Pons (tissue), 1 donor: ENCODE measurements at regions not wholly inside any gene's neighbourhood (a gene's known extent, or its start where the extent isn't known, plus 50 kb on each side); places are given as distances from the start of the nearest gene placed in this dataset.

ENCODE experiments used
- DNase-seq: peaks from one replicate; pipeline ENCODE4 v3.0.0-alpha.2; 2016; ENCODE audit warnings: low spot score

DNA sequence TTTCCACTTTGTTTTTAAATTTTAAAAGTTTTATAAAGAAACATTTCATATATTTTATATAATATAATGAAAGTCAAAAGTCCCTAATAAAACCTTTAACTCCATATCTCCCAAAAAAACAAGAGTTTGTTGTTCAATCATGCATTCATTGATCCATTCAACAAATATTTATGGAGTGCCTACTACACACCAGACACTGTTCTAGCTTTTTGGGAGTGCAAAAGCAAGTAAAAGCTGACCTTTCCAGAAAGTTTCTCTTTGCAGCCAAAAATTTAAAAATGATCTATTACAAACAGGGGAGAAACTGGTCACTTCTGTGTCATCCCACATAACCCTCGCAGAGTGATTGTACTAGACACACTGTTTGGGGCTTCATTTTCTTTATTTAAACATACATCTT, 740.0 kb upstream of the TBX3 start:
- no peak for DNase-seq

DNA sequence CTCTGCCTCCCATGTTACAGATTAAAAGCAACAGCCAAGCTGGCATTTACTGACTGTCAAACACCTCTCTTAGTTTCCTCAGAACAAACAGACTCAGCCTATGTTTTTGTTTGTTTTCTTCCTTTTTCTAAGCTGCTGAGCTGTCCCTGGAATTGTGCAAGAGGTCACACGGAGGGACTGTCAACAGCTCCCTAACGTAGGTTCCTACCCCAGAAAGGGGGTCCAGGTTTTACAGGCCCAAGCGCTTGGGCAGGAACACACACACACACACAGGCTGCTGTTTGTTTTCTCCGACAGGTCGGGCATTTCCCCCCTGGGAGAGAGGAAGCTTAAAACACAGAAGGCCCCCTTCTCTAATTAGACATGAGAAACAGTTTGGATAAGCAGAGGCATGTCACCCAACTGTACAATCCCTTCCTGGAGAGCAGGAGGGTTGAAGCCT, 739.6 kb upstream of the TBX3 start:
- no peak for DNase-seq

DNA sequence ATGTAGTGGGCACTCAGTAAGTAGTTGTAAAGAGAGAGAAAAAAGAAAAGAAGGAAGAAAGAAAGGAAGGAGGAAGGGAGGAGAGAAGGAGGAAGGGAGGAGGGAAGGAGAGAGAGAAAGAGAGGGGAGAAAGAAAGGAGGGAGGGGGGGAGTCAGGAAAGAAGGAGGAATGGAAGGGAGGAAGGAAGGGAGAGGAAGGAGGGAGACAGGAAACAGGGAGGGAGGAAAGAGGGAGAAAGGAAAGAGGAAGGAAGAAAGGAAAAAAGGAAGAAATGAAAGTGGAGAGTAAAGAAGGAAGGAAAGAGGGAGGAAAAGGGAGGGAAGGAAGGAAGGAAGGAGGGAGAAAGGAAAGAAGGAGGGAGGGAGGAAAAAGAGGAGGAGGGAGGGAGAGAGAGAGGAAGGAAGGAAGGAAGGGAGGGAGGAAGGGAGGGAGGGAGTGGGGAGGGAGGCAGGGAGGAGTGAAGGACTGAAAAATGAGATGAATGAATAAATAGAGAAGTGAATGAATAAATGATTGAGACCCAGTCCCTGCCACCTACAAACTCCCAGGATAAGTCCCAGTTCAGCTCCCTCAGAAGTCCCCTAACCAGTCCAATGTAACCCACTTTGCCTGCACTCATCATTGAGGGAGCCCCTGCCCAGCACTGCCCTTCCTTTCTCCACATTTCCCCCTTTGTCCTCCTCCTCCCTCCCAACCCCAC, 739.0 kb upstream of the TBX3 start:
- no peak for DNase-seq

DNA sequence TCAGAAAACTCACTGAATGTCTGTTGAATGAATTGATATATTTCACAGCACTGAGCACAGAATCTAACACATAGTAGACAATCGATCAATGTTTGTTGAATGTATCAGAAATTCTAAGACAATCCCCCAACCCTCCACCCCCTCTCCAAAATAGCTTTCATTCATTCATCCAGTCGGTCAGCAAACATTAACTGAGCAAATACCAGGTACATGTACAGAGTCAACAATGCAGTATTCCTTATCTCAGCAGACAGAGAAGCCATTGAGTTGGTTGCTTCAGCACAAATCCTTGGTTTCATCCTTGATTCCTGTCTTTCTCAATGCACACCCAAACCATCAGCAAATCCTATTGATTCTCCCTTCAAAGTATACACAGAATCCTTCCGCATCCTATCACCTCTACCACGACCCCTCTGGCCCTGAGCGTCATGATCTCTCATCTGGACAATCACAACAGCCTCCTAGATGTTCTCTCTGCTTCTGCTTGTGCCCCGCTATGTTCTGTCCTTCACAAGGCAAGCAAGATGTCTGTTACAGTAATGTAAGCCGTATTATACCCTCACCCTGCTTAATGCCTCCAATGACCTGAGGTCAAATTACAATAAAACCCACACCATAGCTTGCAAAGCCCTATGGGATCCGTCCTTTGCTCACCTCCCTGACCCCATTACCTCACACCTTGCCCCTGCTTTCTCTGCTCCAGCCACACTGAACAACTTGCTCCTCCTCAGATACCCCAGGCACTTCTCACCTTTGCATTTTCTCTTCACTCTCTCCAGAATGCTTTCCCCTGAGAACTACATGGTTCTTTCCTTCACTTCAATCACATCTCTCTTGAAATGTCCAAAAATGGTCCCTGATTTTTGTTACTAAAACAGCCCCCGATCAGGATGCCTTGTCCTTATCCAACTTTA, 738.1 kb upstream of the TBX3 start:
- DNase-seq = no peak

DNA sequence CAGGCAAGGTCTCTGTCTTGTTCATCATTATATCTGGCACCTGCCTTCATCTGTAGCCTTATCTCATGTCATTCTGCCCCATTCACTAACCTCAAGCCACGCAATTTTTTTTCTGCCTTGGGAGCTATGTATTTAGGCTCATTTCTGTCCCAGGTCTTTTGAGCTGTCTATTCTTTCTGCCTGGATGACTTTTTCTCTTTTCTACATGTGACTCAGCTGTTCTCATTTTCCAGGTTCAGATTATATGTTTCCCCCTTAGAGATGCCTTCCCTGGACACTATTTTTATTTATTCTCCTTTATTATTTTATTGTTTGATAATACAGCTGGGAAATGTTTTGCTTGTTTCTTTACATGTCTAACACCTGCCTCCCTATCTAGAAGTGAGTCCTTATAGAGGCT, 737.4 kb upstream of the TBX3 start:
- no peak for DNase-seq

DNA sequence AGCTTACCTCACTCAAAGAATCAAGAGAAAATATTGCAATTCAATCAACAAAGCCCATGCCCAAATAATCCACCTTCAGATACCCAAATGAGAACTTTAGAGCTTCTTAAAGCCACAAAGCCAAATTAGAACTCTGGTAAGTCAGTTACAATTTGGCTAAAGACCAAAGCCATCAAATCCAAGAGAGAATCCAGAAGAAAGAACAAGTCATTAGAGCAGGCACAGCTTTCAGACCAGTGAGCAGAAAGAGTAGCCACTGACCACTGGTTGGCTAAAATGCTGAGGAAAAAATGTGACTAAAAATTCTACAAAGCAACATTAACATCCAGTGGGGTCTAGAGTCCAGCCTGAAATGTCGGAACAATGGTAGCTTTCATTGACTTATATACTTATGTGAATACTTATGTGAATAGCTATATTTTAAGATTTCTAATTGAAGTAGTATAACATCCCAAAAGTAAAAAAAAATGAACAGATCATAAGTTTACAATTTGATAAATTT, 735.2 kb upstream of the TBX3 start:
- DNase-seq = no peak

DNA sequence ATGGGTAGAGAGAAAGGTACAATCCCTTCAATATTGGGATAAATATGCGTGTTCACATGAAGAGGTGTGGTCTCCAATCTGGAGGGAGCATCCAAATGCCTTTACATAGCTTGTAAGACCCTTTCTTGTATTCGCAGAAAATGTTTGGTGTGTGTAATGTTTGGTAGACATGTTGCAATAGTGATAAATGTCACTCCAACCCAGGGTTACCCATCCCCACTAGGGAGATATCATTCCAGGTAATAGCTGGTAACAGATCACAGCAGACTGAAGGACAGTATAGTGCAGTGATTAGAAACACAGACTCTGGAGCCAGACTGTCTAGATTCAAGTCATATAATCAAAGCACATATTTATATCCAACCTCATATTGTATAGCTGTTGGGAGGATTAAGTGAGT, 733.6 kb upstream of the TBX3 start:
- DNase-seq = no peak

DNA sequence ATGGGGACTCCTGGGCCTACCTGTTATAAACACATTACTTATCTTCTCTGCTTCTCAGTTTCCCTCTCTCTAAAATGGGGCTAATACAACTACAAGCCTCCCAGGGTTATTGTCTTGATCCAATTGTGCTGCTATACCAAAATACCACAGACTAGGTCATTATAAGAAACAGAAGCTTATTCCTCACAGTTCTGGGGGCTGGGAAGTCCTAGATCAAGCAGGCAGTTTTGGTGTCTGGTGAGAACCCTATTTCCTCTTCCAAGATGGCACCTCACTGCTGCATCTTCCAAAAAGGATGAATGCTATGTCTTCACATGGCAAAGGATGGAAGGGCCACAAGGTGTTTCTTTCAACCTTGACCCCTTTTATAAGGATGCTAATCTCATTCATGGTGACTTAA, 732.9 kb upstream of the TBX3 start:
- no peak for DNase-seq

DNA sequence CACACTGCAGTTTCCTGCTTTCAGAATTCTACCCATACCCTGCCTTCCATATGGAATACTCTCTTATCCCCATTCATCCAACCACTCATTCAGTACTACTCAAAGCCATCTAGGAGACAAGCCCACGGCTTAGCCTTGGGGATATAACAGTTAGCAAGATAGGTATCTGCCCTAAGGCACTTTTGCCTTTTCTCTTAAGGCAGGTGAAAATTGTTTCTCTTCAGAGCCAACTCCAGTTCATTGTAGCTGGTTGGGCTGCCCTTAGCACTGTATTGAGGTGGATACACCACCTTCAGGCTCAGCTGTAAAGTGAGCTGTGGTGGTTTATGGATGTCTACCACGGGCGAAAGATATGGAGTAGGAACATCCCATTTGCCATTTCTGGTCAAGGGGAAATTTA, 729.7 kb upstream of the TBX3 start:
- no peak for DNase-seq

DNA sequence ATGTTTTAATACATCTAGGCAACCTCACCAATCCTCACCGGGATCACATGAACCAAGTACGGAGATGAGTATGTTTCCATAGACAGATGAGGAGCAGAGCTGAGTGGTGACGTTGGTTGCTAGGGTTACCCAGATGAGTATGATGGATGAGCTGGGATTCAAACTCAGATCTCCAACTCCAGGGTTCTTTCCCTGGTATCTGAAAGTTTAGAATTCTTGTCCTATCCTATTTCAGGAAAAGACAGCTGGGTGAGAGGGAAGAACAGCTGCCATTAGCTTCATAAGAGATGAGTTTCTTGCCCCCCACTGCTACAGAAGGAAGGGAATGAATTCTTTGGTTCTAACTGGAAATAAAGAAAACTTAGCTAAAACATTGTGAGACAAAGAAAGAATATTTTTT, 728.9 kb upstream of the TBX3 start:
- no peak for DNase-seq

DNA sequence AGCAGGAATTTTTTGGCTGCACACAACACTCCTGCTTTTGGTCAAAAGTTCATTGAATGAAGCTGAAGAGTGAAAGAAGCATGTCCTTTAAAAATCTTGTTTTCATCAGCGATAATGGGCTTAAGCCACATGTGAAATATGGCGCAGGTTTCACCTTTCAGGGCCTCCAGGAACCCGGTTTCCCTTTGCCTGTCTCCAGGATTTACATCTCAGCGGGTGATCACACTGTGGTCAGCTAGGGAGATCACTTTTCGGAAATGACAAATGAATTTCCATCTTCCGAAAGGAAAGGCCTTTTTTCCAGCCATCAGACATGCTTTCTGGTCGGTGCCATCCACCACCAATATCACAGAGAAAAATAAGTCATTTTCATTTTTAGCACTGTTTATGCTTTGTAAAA, 727.1 kb upstream of the TBX3 start:
- no peak for DNase-seq

DNA sequence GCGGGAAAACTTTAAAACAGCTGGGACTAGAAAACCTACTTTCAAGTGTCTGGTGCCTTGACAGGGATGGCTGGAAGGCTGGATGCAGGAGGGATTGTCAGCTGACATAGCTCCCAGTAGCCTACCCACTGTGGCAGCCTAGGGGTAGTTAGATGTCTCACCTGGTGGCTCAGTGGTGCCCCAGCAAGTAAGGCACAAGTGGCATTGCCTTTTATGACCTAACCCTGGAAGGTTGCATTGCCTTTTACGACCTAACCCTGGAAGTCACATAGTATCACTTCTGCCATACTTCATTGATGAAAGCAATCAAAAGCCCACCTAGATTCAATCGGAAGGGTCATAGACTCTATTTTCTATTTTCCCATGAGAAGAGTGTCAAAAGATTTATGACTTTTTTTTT, 724.7 kb upstream of the TBX3 start:
- no peak for DNase-seq

DNA sequence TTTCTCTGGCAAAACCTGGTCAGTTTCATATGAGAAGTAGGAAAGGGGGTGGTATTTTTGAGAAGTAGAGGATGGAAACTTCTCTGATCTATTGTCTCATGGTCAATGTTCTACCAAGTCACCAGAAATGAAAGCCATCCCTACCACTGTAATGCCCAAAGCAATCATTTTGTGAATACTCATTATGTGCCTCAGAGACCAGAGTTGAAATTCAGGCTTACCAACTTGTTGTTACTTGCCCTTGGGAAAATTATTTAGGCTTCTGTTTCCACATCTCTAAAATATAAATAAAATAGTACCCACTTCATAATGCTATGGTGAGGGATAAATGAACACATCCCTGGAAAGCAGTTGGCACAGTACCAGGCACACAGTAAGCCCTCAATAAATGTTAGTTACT, 723.7 kb upstream of the TBX3 start:
- no peak for DNase-seq

DNA sequence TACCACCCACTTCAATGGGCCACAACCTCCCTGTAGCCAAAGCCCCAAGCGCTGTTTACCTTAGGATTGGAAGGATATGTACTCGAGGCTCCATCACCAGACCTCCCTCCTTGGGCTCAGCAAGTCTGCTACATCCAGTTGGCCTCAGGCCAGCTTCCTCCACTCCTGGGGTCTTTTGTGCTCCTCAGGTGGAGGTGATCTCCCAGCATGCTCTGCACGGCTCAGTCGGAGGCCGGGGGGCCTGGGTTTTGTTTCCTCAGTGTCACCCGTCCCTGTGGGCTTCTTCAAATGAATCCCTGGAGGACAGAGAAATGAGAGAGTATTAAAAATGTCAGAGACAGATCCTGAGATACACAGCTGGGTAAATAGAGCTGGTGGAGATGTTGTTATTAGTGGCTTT, 723.1 kb upstream of the TBX3 start:
- DNase-seq = no peak

DNA sequence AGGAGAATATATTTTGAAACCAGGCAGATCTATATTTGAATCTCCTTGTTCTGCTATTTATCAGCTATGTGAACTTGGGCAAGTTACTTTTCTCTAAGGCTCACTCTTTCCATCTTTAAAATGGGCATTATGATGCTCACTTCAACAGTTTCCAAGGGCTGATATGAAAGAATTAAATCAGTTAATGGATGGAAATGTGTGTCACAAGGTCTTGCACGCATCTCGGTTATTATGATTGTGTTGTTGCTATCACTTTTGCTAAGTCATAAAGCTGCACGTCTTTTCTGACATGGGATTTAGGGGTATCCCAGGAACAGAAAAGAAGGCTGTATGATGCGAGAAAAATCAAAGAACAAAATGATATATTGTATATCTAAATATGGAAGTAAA, 721.5 kb upstream of the TBX3 start:
- no peak for DNase-seq

DNA sequence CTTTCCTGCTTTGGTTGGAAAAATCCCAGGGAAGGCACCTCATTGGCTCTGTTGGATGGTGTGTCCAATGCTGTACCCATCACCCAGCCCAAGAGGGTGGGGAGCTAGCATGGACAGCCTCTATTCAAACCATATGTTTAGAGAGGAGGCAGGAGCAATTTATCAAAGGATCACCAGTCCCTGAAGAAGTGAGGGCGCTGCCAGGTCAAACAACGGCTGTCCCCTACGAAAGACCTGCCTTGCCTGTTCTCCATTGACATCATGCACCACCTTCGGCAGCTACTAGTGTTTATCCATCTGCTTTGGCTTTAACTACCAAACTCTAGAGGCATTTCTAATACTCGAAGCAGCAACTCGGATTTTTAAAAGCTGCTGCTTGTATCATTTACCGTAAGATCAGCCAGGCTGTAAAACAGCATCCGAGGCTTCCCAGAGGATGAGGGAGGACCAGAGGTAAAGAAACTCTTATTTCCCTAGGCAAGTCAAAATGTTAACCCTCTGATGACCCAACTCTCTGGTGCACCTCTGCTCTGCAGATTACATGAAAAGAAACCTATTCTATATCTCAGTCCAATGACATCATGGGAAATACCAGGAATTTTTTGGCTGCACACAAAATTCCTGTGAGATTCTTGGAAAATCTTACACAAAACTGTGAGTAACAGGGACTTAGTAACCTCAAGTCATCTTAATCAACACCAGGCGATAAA, 720.9 kb upstream of the TBX3 start:
- DNase-seq = no peak

DNA sequence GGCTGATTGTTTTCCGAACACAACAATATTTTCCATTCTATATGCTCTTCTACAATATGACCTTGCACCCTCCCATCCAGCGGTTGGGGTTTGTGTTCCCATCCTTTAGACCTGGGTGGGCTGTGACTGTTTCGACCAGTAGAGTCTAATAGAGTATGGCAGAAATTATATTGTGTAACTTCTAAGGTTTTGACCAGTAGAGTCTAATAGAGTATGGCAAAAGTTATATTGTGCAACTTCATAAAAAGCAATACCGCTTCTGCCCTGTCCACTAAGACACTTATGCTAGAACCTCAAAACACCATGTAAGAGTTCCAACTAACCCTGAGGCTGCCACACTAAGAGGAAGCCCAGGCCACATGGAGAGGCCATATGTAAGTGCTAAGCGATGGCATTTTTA, 719.7 kb upstream of the TBX3 start:
- DNase-seq = no peak

DNA sequence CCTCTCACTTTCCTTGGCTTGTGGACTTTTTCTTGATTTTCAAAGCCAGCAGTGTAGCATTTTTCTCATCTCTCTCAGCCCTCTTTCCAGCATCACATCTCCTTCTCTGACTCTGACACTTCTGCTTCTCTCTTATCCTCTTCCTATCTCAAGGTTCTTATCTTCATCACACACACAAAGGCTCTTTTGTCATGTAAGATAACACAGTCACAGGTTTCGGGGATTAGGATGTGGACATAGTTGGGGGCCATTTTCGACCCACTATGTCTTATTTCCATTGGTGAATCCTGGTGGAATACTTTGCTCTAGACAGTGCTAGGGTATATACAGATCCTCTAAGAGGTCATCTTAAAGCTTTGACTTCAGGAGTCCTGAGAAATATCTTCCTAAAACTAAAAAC, 719.3 kb upstream of the TBX3 start:
- no peak for DNase-seq

DNA sequence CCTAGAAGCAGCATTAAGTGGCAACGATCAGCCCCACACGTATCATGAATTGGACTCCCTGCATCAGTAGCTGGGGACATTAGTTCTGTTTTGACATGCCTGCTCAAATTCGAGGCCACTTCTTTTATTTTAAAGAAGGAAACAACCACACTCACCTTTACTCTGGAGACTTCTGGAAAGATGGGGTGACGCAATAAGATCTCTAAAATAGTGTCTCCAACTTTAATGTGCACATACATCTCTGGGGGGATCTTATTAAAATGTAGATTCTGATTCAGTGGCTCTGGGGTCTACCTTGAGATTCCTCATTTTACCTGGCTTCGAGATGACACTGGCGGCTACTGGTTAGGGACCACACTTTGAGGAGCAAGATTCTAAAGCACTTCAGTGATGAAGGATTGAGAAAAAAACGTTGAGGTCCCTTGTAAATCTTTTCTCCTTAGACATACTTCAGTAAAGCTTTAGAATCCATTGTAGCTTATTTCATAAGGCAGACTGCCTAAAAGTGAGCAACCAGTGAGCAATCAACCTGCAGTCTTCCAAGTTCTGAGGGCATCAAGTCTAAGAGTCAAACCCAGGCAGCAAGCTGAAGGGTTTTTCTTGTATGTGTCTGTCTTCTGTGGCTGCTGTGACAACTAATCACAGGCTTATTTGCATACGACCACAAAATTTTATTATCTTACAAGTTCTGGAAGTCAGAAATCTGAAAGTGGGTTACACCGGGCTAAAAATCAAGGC, 718.6 kb upstream of the TBX3 start:
- no peak for DNase-seq

DNA sequence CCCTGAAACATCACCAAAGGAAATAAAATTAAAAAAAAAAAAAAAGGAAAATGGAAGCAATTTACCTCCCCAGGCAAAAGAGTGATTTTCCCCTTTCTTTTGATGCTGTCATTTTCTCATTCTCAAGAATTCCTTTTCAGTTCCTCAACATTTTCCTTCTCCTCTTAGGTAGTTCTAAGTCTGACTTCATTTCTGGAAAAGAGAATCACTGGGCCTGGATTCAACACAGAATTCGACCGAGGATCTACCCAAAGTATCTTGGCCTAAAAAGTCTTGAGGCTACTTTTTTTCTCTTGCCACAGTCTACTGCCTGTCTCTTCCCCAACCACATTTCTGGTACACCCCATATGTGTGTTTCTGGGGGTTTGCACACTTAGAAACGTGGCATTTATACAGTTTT, 717.8 kb upstream of the TBX3 start:
- no peak for DNase-seq

DNA sequence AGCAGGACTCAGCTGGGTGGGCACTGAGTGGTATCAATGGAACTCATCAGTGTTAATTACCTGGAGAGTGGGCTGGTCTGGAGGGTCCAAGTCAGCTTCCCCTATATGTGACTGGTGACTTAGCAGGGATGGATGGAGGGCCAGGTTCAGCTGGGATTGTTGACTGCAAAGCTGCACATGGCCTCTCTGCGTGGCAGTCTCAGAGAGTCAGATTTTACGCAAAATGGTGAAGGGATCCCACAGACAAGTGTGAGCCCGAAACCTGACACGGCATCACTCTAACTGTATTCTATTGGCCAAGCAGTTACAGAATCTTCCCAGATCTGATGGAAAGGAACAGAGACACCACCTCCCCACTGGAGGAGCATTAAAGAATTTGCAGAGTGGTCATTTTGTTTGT, 716.0 kb upstream of the TBX3 start:
- no peak for DNase-seq

DNA sequence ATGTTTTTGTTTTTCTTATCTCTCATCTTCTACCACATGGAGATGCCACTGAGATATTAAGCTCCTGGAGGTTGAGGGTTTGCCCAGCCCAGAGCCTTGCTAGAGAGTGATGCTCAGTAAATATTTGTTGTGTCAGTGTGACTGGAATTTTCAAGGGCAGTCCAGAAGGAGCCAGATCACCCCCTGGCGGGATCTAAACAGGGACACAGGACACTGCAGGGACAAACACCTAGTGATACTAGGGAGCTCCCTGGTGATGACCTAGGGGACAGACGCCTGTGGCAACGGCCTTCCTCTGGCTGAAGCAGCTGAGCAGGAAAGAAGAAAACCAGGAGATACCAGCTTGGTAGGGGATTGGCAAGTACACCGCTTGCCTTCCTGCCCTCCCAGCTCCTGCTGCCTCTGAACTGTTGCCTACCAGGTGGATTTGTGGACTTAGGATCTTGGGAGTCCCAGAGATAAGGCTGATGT, 714.4 kb upstream of the TBX3 start:
- no peak for DNase-seq
